HepG2 (cell line): ENCODE measurements at regions not wholly inside any gene's neighbourhood (a gene's known extent, or its start where the extent isn't known, plus 50 kb on each side); places are given as distances from the start of the nearest gene placed in this dataset.
A peak's percentile ranks its signal among the peaks of the same experiment; 100 is the strongest.

ENCODE experiments used
- DPF2 ChIP-seq: sonication (generic); formaldehyde crosslinking; IDR thresholded peaks from 2 replicates; pipeline ENCODE4 v1.4.0; 2020; ENCODE audit warnings: mild to moderate bottlenecking, low read depth, missing genetic modification reagents, borderline replicate concordance
- EP300 ChIP-seq, 3 experiments: sonication (generic) in 1 of 3; formaldehyde crosslinking in 1 of 3; IDR thresholded peaks; 2 replicates each; pipeline versions ENCODE4 v1.5.1 to v1.6.1; 2011 to 2020; ENCODE audit warnings: low read depth in 2 of 3, low read length in 2 of 3, borderline replicate concordance in 1 of 3, improper control_type of control experiment in 1 of 3, mild to moderate bottlenecking in 1 of 3, missing genetic modification reagents in 1 of 3, moderate library complexity in 1 of 3
- HHEX ChIP-seq: IDR thresholded peaks from 2 replicates; pipeline ENCODE4 v1.6.1; 2016; ENCODE audit warnings: control low read depth
- HNF4G ChIP-seq, 2 experiments: sonication (generic) in 1 of 2; formaldehyde crosslinking in 1 of 2; IDR thresholded peaks; 2 replicates each; pipeline versions ENCODE4 v1.4.0 to v1.6.1; 2011 to 2020; ENCODE audit warnings: borderline replicate concordance in 2 of 2, low read depth in 2 of 2, mild to moderate bottlenecking in 2 of 2, low read length in 1 of 2, missing genetic modification reagents in 1 of 2, moderate library complexity in 1 of 2
- KLF11 ChIP-seq: IDR thresholded peaks from 2 replicates; pipeline ENCODE4 v1.6.1; 2016; ENCODE audit warnings: missing compliant biosample characterization
- MIER2 ChIP-seq: IDR thresholded peaks from 2 replicates; pipeline ENCODE4 v1.6.1; 2016; ENCODE audit warnings: missing biosample characterization, missing genetic modification reagents
- PATZ1 ChIP-seq: sonication (generic); formaldehyde crosslinking; IDR thresholded peaks from 2 replicates; pipeline ENCODE4 v1.4.0; 2020; ENCODE audit warnings: missing genetic modification reagents
- PAXIP1 ChIP-seq: sonication (generic); formaldehyde crosslinking; conservative IDR thresholded peaks from 2 replicates; pipeline ENCODE4 v1.4.0; 2020; ENCODE audit warnings: mild to moderate bottlenecking, missing genetic modification reagents, moderate library complexity
- SAP130 ChIP-seq: IDR thresholded peaks from 2 replicates; pipeline ENCODE4 v1.6.1; 2016; ENCODE audit warnings: low read depth
- SOX5 ChIP-seq: IDR thresholded peaks from 2 replicates; pipeline ENCODE4 v1.6.1; 2016; ENCODE audit warnings: borderline replicate concordance
- SOX6 ChIP-seq, 2 experiments: fragments of 450-650 bp in 1 of 2; sonication (generic) in 1 of 2; formaldehyde crosslinking in 1 of 2; IDR thresholded peaks; 2 replicates each; pipeline versions ENCODE4 v1.4.0 to v1.6.1; 2017 to 2020; ENCODE audit warnings: antibody characterized with exemption in 1 of 2, mild to moderate bottlenecking in 1 of 2, missing genetic modification reagents in 1 of 2
- ZBED4 ChIP-seq: sonication (generic); formaldehyde crosslinking; IDR thresholded peaks from 2 replicates; pipeline ENCODE4 v1.4.0; 2020; ENCODE audit warnings: missing genetic modification reagents, borderline replicate concordance
- ZBTB43 ChIP-seq: sonication (generic); formaldehyde crosslinking; conservative IDR thresholded peaks from 2 replicates; pipeline ENCODE4 v1.4.0; 2020; ENCODE audit warnings: missing genetic modification reagents
- ZNF230 ChIP-seq: sonication (generic); formaldehyde crosslinking; IDR thresholded peaks from 2 replicates; pipeline ENCODE4 v1.4.0; 2020; ENCODE audit warnings: mild to moderate bottlenecking, missing genetic modification reagents

- TF ChIP-seq ZBTB43 (CRISPR knock-in tag) (no peak), ZBED4 (CRISPR knock-in tag) (peak; percentile 58; the same call in 1 of the 2 replicates), PAXIP1 (CRISPR knock-in tag) (peak; percentile 94), ZNF230 (CRISPR knock-in tag) (no peak), PATZ1 (CRISPR knock-in tag) (peak; percentile 24; the same call in 1 of the 2 replicates), SOX6 (IDR thresholded peaks at IDR 0.05) (no peak), SOX6 (CRISPR knock-in tag; IDR thresholded peaks at IDR 0.05) (peak; percentile 67; the same call in 1 of the 2 replicates), MIER2 (CRISPR knock-in tag) (0 out of 2 replicates have a peak, but pooled peaks have one; percentile 23), SAP130 (CRISPR knock-in tag) (peak; percentile 51), SOX5 (peak; percentile 67; the same call in 1 of the 2 replicates), DPF2 (CRISPR knock-in tag) (peak; percentile 70), KLF11 (0 out of 2 replicates have a peak, but pooled peaks have one; percentile 27), EP300 (IDR thresholded peaks at IDR 0.05; ENCODE audit: low read depth in 2 of 2, low read length in 2 of 2) (peak in 1 of 2 experiments; percentile 74; a peak in 2 of 4 replicates), EP300 (CRISPR knock-in tag; IDR thresholded peaks at IDR 0.05; ENCODE audit: borderline replicate concordance) (no peak), HHEX (CRISPR knock-in tag) (peak; percentile 84), HNF4G (IDR thresholded peaks at IDR 0.05; ENCODE audit: borderline replicate concordance, low read depth, low read length) (peak; percentile 88), HNF4G (CRISPR knock-in tag; IDR thresholded peaks at IDR 0.05; ENCODE audit: borderline replicate concordance, low read depth) (no peak)
Measured at GRCh38 chr9:71279151-71279739, 157.8 kb upstream of the TRPM3 start (continued).
